ENCODE measurements at regions not wholly inside any gene's neighbourhood (a gene's known extent, or its start where the extent isn't known, plus 50 kb on each side); places are given as distances from the start of the nearest gene placed in this dataset.
"Not testable (repeated sequence)": the region's sequence is repeated elsewhere in the genome, so short reads cannot be mapped to it uniquely, and the experiment has no call there.

- DNase-seq: no peak
Observed at GRCh38 chr3:105293441-105293840, 73.3 kb upstream of the ALCAM start.

- not testable (repeated sequence) for DNase-seq
Observed at GRCh38 chr3:105296182-105296822, 70.4 kb upstream of the ALCAM start.

GRCh38 chr3:105304487-105304886 lies 62.2 kb upstream of the ALCAM start:
- DNase-seq: no peak

- no peak for DNase-seq
Observed at GRCh38 chr3:105315144-105315543, 51.6 kb upstream of the ALCAM start.

- no peak for DNase-seq
Observed at GRCh38 chr3:105315815-105316214, 50.9 kb upstream of the ALCAM start.

GRCh38 chr3:105316331-105316730 lies 50.4 kb upstream of the ALCAM start:
- no peak for DNase-seq
